ENCODE measurements at regions not wholly inside any gene's neighbourhood (a gene's known extent, or its start where the extent isn't known, plus 50 kb on each side); places are given as distances from the start of the nearest gene placed in this dataset.
A peak's percentile ranks its signal among the peaks of the same experiment; 100 is the strongest.

- DNase-seq, result no peak
Measured at GRCh38 chr1:72606216-72606810, 324.0 kb upstream of the NEGR1 start.

GRCh38 chr1:72601035-72601674 is 318.8 kb upstream of the NEGR1 start:
- no peak for DNase-seq

GRCh38 chr1:72586023-72586685 is 303.8 kb upstream of the NEGR1 start:
- no peak for DNase-seq

GRCh38 chr1:72579629-72580028 is 297.3 kb upstream of the NEGR1 start:
- no peak for DNase-seq

- no peak for DNase-seq
Measured at GRCh38 chr1:72570815-72571214, 288.5 kb upstream of the NEGR1 start.

- DNase-seq, result no peak
Measured at GRCh38 chr1:72568113-72568512, 285.8 kb upstream of the NEGR1 start.

GRCh38 chr1:72567521-72567920 is 285.2 kb upstream of the NEGR1 start:
- no peak for DNase-seq

GRCh38 chr1:72564749-72565148 is 282.4 kb upstream of the NEGR1 start:
- DNase-seq, result no peak

GRCh38 chr1:72557446-72558049 is 275.2 kb upstream of the NEGR1 start:
- no peak for DNase-seq

GRCh38 chr1:72547412-72547811 is 265.1 kb upstream of the NEGR1 start:
- peak; percentile 58 for DNase-seq

- DNase-seq, result no peak
Measured at GRCh38 chr1:72540674-72541073, 258.3 kb upstream of the NEGR1 start.

GRCh38 chr1:72535470-72535869 is 253.1 kb upstream of the NEGR1 start:
- DNase-seq, result no peak

- no peak for DNase-seq
Measured at GRCh38 chr1:72530646-72531045, 248.3 kb upstream of the NEGR1 start.

GRCh38 chr1:72526926-72527325 is 244.6 kb upstream of the NEGR1 start:
- DNase-seq, result no peak

- DNase-seq, result no peak
Measured at GRCh38 chr1:72524021-72524420, 241.7 kb upstream of the NEGR1 start.

GRCh38 chr1:72521659-72522058 is 239.3 kb upstream of the NEGR1 start:
- DNase-seq, result no peak

- no peak for DNase-seq
Measured at GRCh38 chr1:72516826-72517225, 234.5 kb upstream of the NEGR1 start.

- no peak for DNase-seq
Measured at GRCh38 chr1:72516264-72516663, 233.9 kb upstream of the NEGR1 start.

- DNase-seq, result no peak
Measured at GRCh38 chr1:72498371-72498770, 216.0 kb upstream of the NEGR1 start.

- DNase-seq, result no peak
Measured at GRCh38 chr1:72489801-72490200, 207.5 kb upstream of the NEGR1 start.

GRCh38 chr1:72485801-72486200 is 203.5 kb upstream of the NEGR1 start:
- DNase-seq, result no peak

- DNase-seq, result no peak
Measured at GRCh38 chr1:72483846-72484357, 201.6 kb upstream of the NEGR1 start.

- no peak for DNase-seq
Measured at GRCh38 chr1:72482736-72483413, 200.5 kb upstream of the NEGR1 start.
